ENCODE measurements at regions not wholly inside any gene's neighbourhood (a gene's known extent, or its start where the extent isn't known, plus 50 kb on each side); places are given as distances from the start of the nearest gene placed in this dataset.

- Histone ChIP-seq H3K36me3 (ENCODE audit: control insufficient read depth in 2 of 2, insufficient read depth in 2 of 2, low read length in 1 of 2) (no peaks in the 10 kb centered on the region), H3K9me3 (ENCODE audit: control insufficient read depth in 2 of 2, insufficient read depth in 1 of 2, low read length in 1 of 2) (no peaks in the 10 kb centered on the region), H3K27ac (ENCODE audit: low read depth in 1 of 2, low read length in 1 of 2) (no peak overlapping the region), H3K27me3 (ENCODE audit: control insufficient read depth in 2 of 2, insufficient read depth in 1 of 2, low read length in 1 of 2) (no peaks in the 10 kb centered on the region), H3K4me3 (ENCODE audit: low read length in 2 of 2) (no peak overlapping the region), H3K4me1 (ENCODE audit: control insufficient read depth in 2 of 2, insufficient read depth in 2 of 2, low read length in 2 of 2) (no peaks in the 10 kb centered on the region)
- DNase-seq (ENCODE audit: low read depth in 6 of 9, low spot score in 9 of 9), result no peak
- 98% methylated on average over 7 of the region's 7 CpGs for WGBS
These were observed 486.0 kb upstream of the MKI67 start for GRCh38 chr10:128612195-128612594.

- 89% methylated on average over 9 of the region's 9 CpGs for WGBS
- Histone ChIP-seq H3K36me3 (ENCODE audit: control insufficient read depth in 2 of 2, insufficient read depth in 2 of 2, low read length in 1 of 2) (no peaks in the 10 kb centered on the region), H3K4me3 (ENCODE audit: low read length in 2 of 2) (no peak overlapping the region), H3K9me3 (ENCODE audit: control insufficient read depth in 2 of 2, insufficient read depth in 1 of 2, low read length in 1 of 2) (no peaks in the 10 kb centered on the region), H3K4me1 (ENCODE audit: control insufficient read depth in 2 of 2, insufficient read depth in 2 of 2, low read length in 2 of 2) (no peaks in the 10 kb centered on the region), H3K27me3 (ENCODE audit: control insufficient read depth in 2 of 2, insufficient read depth in 1 of 2, low read length in 1 of 2) (no peaks in the 10 kb centered on the region), H3K27ac (ENCODE audit: low read depth in 1 of 2, low read length in 1 of 2) (no peak overlapping the region)
- DNase-seq (ENCODE audit: low read depth in 6 of 9, low spot score in 9 of 9), result no peak
These were observed 486.4 kb upstream of the MKI67 start for GRCh38 chr10:128612631-128613030.

- Histone ChIP-seq H3K27ac (ENCODE audit: low read depth in 1 of 2, low read length in 1 of 2) (no peak overlapping the region), H3K4me1 (ENCODE audit: control insufficient read depth in 2 of 2, insufficient read depth in 2 of 2, low read length in 2 of 2) (no peaks in the 10 kb centered on the region), H3K27me3 (ENCODE audit: control insufficient read depth in 2 of 2, insufficient read depth in 1 of 2, low read length in 1 of 2) (no peaks in the 10 kb centered on the region), H3K4me3 (ENCODE audit: low read length in 2 of 2) (no peak overlapping the region), H3K36me3 (ENCODE audit: control insufficient read depth in 2 of 2, insufficient read depth in 2 of 2, low read length in 1 of 2) (no peaks in the 10 kb centered on the region), H3K9me3 (ENCODE audit: control insufficient read depth in 2 of 2, insufficient read depth in 1 of 2, low read length in 1 of 2) (no peaks in the 10 kb centered on the region)
- WGBS, result 96% methylated on average over 11 of the region's 11 CpGs
- no peak for DNase-seq (ENCODE audit: low read depth in 6 of 9, low spot score in 9 of 9)
These were observed 487.9 kb upstream of the MKI67 start for GRCh38 chr10:128614016-128614605.

- 85% methylated on average over 5 of the region's 5 CpGs for WGBS
- H3K27ac ChIP-seq (ENCODE audit: low read depth in 1 of 2, low read length in 1 of 2), result no peak overlapping the region
- no peak overlapping the region for H3K4me3 ChIP-seq (ENCODE audit: low read length in 2 of 2)
- H3K36me3 ChIP-seq (ENCODE audit: control insufficient read depth in 2 of 2, insufficient read depth in 2 of 2, low read length in 1 of 2), result no peaks in the 10 kb centered on the region
- H3K4me1 ChIP-seq (ENCODE audit: control insufficient read depth in 2 of 2, insufficient read depth in 2 of 2, low read length in 2 of 2), result no peaks in the 10 kb centered on the region
- no peak for DNase-seq (ENCODE audit: low read depth in 6 of 9, low spot score in 9 of 9)
- H3K9me3 ChIP-seq (ENCODE audit: control insufficient read depth in 2 of 2, insufficient read depth in 1 of 2, low read length in 1 of 2), result no peaks in the 10 kb centered on the region
- no peaks in the 10 kb centered on the region for H3K27me3 ChIP-seq (ENCODE audit: control insufficient read depth in 2 of 2, insufficient read depth in 1 of 2, low read length in 1 of 2)
These were observed 488.8 kb upstream of the MKI67 start for GRCh38 chr10:128614802-128615553.

GRCh38 chr10:128617532-128617931, 491.3 kb upstream of the MKI67 start:
- WGBS, result 76% methylated on average over 2 of the region's 2 CpGs
- H3K27ac ChIP-seq (ENCODE audit: low read depth in 1 of 2, low read length in 1 of 2), result no peak overlapping the region
- H3K9me3 ChIP-seq (ENCODE audit: control insufficient read depth in 2 of 2, insufficient read depth in 1 of 2, low read length in 1 of 2), result no peaks in the 10 kb centered on the region
- H3K36me3 ChIP-seq (ENCODE audit: control insufficient read depth in 2 of 2, insufficient read depth in 2 of 2, low read length in 1 of 2), result no peaks in the 10 kb centered on the region
- DNase-seq (ENCODE audit: low read depth in 6 of 9, low spot score in 9 of 9), result no peak
- no peak overlapping the region for H3K4me3 ChIP-seq (ENCODE audit: low read length in 2 of 2)
- no peaks in the 10 kb centered on the region for H3K27me3 ChIP-seq (ENCODE audit: control insufficient read depth in 2 of 2, insufficient read depth in 1 of 2, low read length in 1 of 2)
- no peaks in the 10 kb centered on the region for H3K4me1 ChIP-seq (ENCODE audit: control insufficient read depth in 2 of 2, insufficient read depth in 2 of 2, low read length in 2 of 2)

- DNase-seq (ENCODE audit: low read depth in 6 of 9, low spot score in 9 of 9), result no peak
- H3K27me3 ChIP-seq (ENCODE audit: control insufficient read depth in 2 of 2, insufficient read depth in 1 of 2, low read length in 1 of 2), result no peaks in the 10 kb centered on the region
- 93% methylated on average over 8 of the region's 8 CpGs for WGBS
- H3K36me3 ChIP-seq (ENCODE audit: control insufficient read depth in 2 of 2, insufficient read depth in 2 of 2, low read length in 1 of 2), result no peaks in the 10 kb centered on the region
- no peak overlapping the region for H3K4me3 ChIP-seq (ENCODE audit: low read length in 2 of 2)
- no peaks in the 10 kb centered on the region for H3K9me3 ChIP-seq (ENCODE audit: control insufficient read depth in 2 of 2, insufficient read depth in 1 of 2, low read length in 1 of 2)
- no peaks in the 10 kb centered on the region for H3K4me1 ChIP-seq (ENCODE audit: control insufficient read depth in 2 of 2, insufficient read depth in 2 of 2, low read length in 2 of 2)
- no peak overlapping the region for H3K27ac ChIP-seq (ENCODE audit: low read depth in 1 of 2, low read length in 1 of 2)
These were observed 496.5 kb upstream of the MKI67 start for GRCh38 chr10:128622706-128623105.

GRCh38 chr10:128623776-128624175, 497.6 kb upstream of the MKI67 start:
- Histone ChIP-seq H3K4me1 (ENCODE audit: control insufficient read depth in 2 of 2, insufficient read depth in 2 of 2, low read length in 2 of 2) (no peaks in the 10 kb centered on the region), H3K36me3 (ENCODE audit: control insufficient read depth in 2 of 2, insufficient read depth in 2 of 2, low read length in 1 of 2) (no peaks in the 10 kb centered on the region), H3K27me3 (ENCODE audit: control insufficient read depth in 2 of 2, insufficient read depth in 1 of 2, low read length in 1 of 2) (no peaks in the 10 kb centered on the region), H3K4me3 (ENCODE audit: low read length in 2 of 2) (no peak overlapping the region), H3K9me3 (ENCODE audit: control insufficient read depth in 2 of 2, insufficient read depth in 1 of 2, low read length in 1 of 2) (no peaks in the 10 kb centered on the region), H3K27ac (ENCODE audit: low read depth in 1 of 2, low read length in 1 of 2) (no peak overlapping the region)
- DNase-seq (ENCODE audit: low read depth in 6 of 9, low spot score in 9 of 9), result no peak
- 95% methylated on average over 15 of the region's 15 CpGs for WGBS

- H3K27me3 ChIP-seq (ENCODE audit: control insufficient read depth in 2 of 2, insufficient read depth in 1 of 2, low read length in 1 of 2), result no peaks in the 10 kb centered on the region
- no peaks in the 10 kb centered on the region for H3K9me3 ChIP-seq (ENCODE audit: control insufficient read depth in 2 of 2, insufficient read depth in 1 of 2, low read length in 1 of 2)
- H3K4me3 ChIP-seq (ENCODE audit: low read length in 2 of 2), result no peak overlapping the region
- H3K27ac ChIP-seq (ENCODE audit: low read depth in 1 of 2, low read length in 1 of 2), result no peak overlapping the region
- no peaks in the 10 kb centered on the region for H3K4me1 ChIP-seq (ENCODE audit: control insufficient read depth in 2 of 2, insufficient read depth in 2 of 2, low read length in 2 of 2)
- no peak for DNase-seq (ENCODE audit: low read depth in 6 of 9, low spot score in 9 of 9)
- no peaks in the 10 kb centered on the region for H3K36me3 ChIP-seq (ENCODE audit: control insufficient read depth in 2 of 2, insufficient read depth in 2 of 2, low read length in 1 of 2)
- 95% methylated on average over 18 of the region's 18 CpGs for WGBS
These were observed 498.7 kb upstream of the MKI67 start for GRCh38 chr10:128624656-128625530.

GRCh38 chr10:128625926-128626325, 499.7 kb upstream of the MKI67 start:
- no peaks in the 10 kb centered on the region for H3K27me3 ChIP-seq (ENCODE audit: control insufficient read depth in 2 of 2, insufficient read depth in 1 of 2, low read length in 1 of 2)
- 84% methylated on average over 7 of the region's 7 CpGs for WGBS

More at GRCh38 chr10:128625926-128626325, 499.7 kb upstream of the MKI67 start:
- Histone ChIP-seq H3K27ac (ENCODE audit: low read depth in 1 of 2, low read length in 1 of 2) (no peak overlapping the region), H3K36me3 (ENCODE audit: control insufficient read depth in 2 of 2, insufficient read depth in 2 of 2, low read length in 1 of 2) (no peaks in the 10 kb centered on the region), H3K4me1 (ENCODE audit: control insufficient read depth in 2 of 2, insufficient read depth in 2 of 2, low read length in 2 of 2) (no peaks in the 10 kb centered on the region), H3K9me3 (ENCODE audit: control insufficient read depth in 2 of 2, insufficient read depth in 1 of 2, low read length in 1 of 2) (no peaks in the 10 kb centered on the region), H3K4me3 (ENCODE audit: low read length in 2 of 2) (no peak overlapping the region)
- no peak for DNase-seq (ENCODE audit: low read depth in 6 of 9, low spot score in 9 of 9)

All from thymus (tissue), 11 donors.